H9 (cell line): ENCODE measurements at regions not wholly inside any gene's neighbourhood (a gene's known extent, or its start where the extent isn't known, plus 50 kb on each side); places are given as distances from the start of the nearest gene placed in this dataset.

ENCODE experiments used
- DNase-seq: peaks from one replicate; pipeline ENCODE4 v3.0.0-alpha.2; 2017
- H2AFZ ChIP-seq: one replicate; pipeline ENCODE4 v1.6.1; 2013; ENCODE audit warnings: mild to moderate bottlenecking, low read length, control low read depth, moderate library complexity
- H2AK5ac ChIP-seq: 2 replicates; pipeline ENCODE4 v1.6.1; 2013; ENCODE audit warnings: low read length, control low read depth, mixed read lengths; ENCODE audit not compliant: insufficient read length
- H2BK120ac ChIP-seq: one replicate; pipeline ENCODE4 v1.6.1; 2013; ENCODE audit warnings: low read depth, mild to moderate bottlenecking, low read length, control low read depth, inconsistent platforms; ENCODE audit not compliant: poor library complexity, severe bottlenecking
- H2BK12ac ChIP-seq: 2 replicates; pipeline ENCODE4 v1.6.1; 2013; ENCODE audit warnings: low read length, control low read depth, mixed read lengths, low read depth; ENCODE audit not compliant: insufficient read length
- H2BK15ac ChIP-seq: 2 replicates; pipeline ENCODE4 v1.6.1; 2013; ENCODE audit warnings: low read depth, low read length, control low read depth
- H2BK20ac ChIP-seq: one replicate; pipeline ENCODE4 v1.6.1; 2013; ENCODE audit warnings: low read depth, mild to moderate bottlenecking, low read length, control low read depth, inconsistent platforms; ENCODE audit not compliant: poor library complexity, severe bottlenecking
- H2BK5ac ChIP-seq: 2 replicates; pipeline ENCODE4 v1.6.1; 2013; ENCODE audit warnings: low read length, control low read depth, mixed read lengths; ENCODE audit not compliant: insufficient read length
- H3K14ac ChIP-seq: 2 replicates; pipeline ENCODE4 v1.6.1; 2013; ENCODE audit warnings: low read length, control low read depth; ENCODE audit not compliant: insufficient read depth
- H3K18ac ChIP-seq: 2 replicates; pipeline ENCODE4 v1.6.1; 2013; ENCODE audit warnings: low read depth, mild to moderate bottlenecking, mixed read lengths, low read length, control low read depth; ENCODE audit not compliant: insufficient read length
- H3K23ac ChIP-seq: 2 replicates; pipeline ENCODE4 v1.6.1; 2013; ENCODE audit warnings: low read length, control low read depth, mixed read lengths, low read depth; ENCODE audit not compliant: insufficient read length
- H3K23me2 ChIP-seq: 2 replicates; pipeline ENCODE4 v1.6.1; 2013; ENCODE audit warnings: low read depth, mild to moderate bottlenecking, mixed read lengths, low read length, control low read depth; ENCODE audit not compliant: insufficient read length, poor library complexity, severe bottlenecking
- H3K27ac ChIP-seq: 2 replicates; pipeline ENCODE4 v1.5.1; 2013; ENCODE audit warnings: low read length, control low read depth, mixed read lengths, low read depth; ENCODE audit not compliant: insufficient read length
- H3K27me3 ChIP-seq: 2 replicates; pipeline ENCODE4 v1.6.1; 2013; ENCODE audit warnings: low read length, control low read depth, inconsistent platforms; ENCODE audit not compliant: insufficient read depth
- H3K4ac ChIP-seq: 2 replicates; pipeline ENCODE4 v1.6.1; 2013; ENCODE audit warnings: low read depth, mild to moderate bottlenecking, control low read depth, inconsistent platforms, low read length, moderate library complexity
- H3K4me1 ChIP-seq: 2 replicates; pipeline ENCODE4 v1.6.1; 2013; ENCODE audit warnings: low read length, control low read depth, inconsistent platforms; ENCODE audit not compliant: insufficient read depth
- H3K4me2 ChIP-seq: 2 replicates; pipeline ENCODE4 v1.6.1; 2013; ENCODE audit warnings: low read length, control low read depth, mixed read lengths; ENCODE audit not compliant: insufficient read length, insufficient read depth
- H3K56ac ChIP-seq: 2 replicates; pipeline ENCODE4 v1.6.1; 2013; ENCODE audit warnings: low read depth, mild to moderate bottlenecking, mixed read lengths, low read length, control low read depth; ENCODE audit not compliant: insufficient read length
- H3K79me1 ChIP-seq: 2 replicates; pipeline ENCODE4 v1.6.1; 2013; ENCODE audit warnings: low read depth, mild to moderate bottlenecking, moderate library complexity, low read length, control low read depth, inconsistent platforms; ENCODE audit not compliant: insufficient read depth, poor library complexity, severe bottlenecking
- H3K79me2 ChIP-seq: 2 replicates; pipeline ENCODE4 v1.6.1; 2013; ENCODE audit warnings: low read length, control low read depth, inconsistent platforms; ENCODE audit not compliant: insufficient read depth
- H3K9ac ChIP-seq: 2 replicates; pipeline ENCODE4 v1.6.1; 2013; ENCODE audit warnings: low read length, control low read depth, mixed read lengths; ENCODE audit not compliant: insufficient read length; ENCODE audit errors: extremely low read depth
- H3K9me3 ChIP-seq: one replicate; pipeline ENCODE4 v1.6.1; 2013; ENCODE audit warnings: low read depth, low read length, inconsistent platforms; ENCODE audit not compliant: control insufficient read depth
- H3T11ph ChIP-seq: one replicate; pipeline ENCODE4 v1.6.1; 2013; ENCODE audit warnings: mild to moderate bottlenecking, low read length, control low read depth, inconsistent platforms
- H4K20me1 ChIP-seq: one replicate; pipeline ENCODE4 v1.6.1; 2013; ENCODE audit not compliant: control insufficient read depth, insufficient read length, insufficient read depth
- H4K5ac ChIP-seq: 2 replicates; pipeline ENCODE4 v1.6.1; 2013; ENCODE audit warnings: low read depth, mild to moderate bottlenecking, mixed read lengths, low read length, control low read depth; ENCODE audit not compliant: insufficient read length
- H4K8ac ChIP-seq: replicated peaks from 2 replicates; pipeline ENCODE4 v1.6.1; 2013; ENCODE audit warnings: low read length, control low read depth, mixed read lengths, low read depth; ENCODE audit not compliant: insufficient read length
- H4K91ac ChIP-seq: 2 replicates; pipeline ENCODE4 v1.6.1; 2013; ENCODE audit warnings: low read depth, mild to moderate bottlenecking, moderate library complexity, mixed read lengths, low read length, control low read depth; ENCODE audit not compliant: insufficient read length
- H3K27ac Mint-ChIP-seq, 3 experiments: 2 replicates in 2 of 3; 3 replicates in 1 of 3; pipeline ENCODE4 v1.8.0; 2020 to 2021; ENCODE audit warnings: mixed read lengths in 3 of 3, mild to moderate bottlenecking in 1 of 3, moderate library complexity in 1 of 3
- H3K27me3 Mint-ChIP-seq: 2 replicates; pipeline ENCODE4 v1.8.0; 2021; ENCODE audit warnings: low read depth, mild to moderate bottlenecking, moderate library complexity, mixed read lengths
- H3K36me3 Mint-ChIP-seq, 3 experiments: 2 replicates in 2 of 3; 3 replicates in 1 of 3; pipeline ENCODE4 v1.8.0; 2020 to 2021; ENCODE audit warnings: low read depth in 3 of 3, mixed read lengths in 3 of 3; ENCODE audit not compliant: insufficient read depth in 1 of 3
- H3K4me1 Mint-ChIP-seq, 2 experiments: 2 replicates each; pipeline ENCODE4 v1.8.0; 2020; ENCODE audit warnings: mixed read lengths in 2 of 2
- H3K4me3 Mint-ChIP-seq, 2 experiments: 2 replicates in 1 of 2; 3 replicates in 1 of 2; pipeline ENCODE4 v1.8.0; 2020 to 2021; ENCODE audit warnings: mild to moderate bottlenecking in 2 of 2, mixed read lengths in 2 of 2, moderate library complexity in 1 of 2
- H3K9me3 Mint-ChIP-seq, 2 experiments: 2 replicates in 1 of 2; 3 replicates in 1 of 2; pipeline ENCODE4 v1.8.0; 2020; ENCODE audit warnings: mild to moderate bottlenecking in 2 of 2, mixed read lengths in 2 of 2, moderate library complexity in 1 of 2
- CTCF ChIP-seq: fragments of 200-600 bp; sonication (generic); conservative IDR thresholded peaks from 3 replicates; pipeline ENCODE4 v1.8.0; 2021; ENCODE audit warnings: antibody characterized with exemption, mild to moderate bottlenecking
- WGBS: extraction: QIAGEN DNeasy Blood & Tissue Kit; methylation state at CpG from one replicate; pipeline ENCODE4 v1.1.7; 2013; ENCODE audit warnings: missing lambda C conversion rate, low lambda C conversion rate, mixed read lengths; ENCODE audit not compliant: insufficient read length; ENCODE audit errors: extremely low coverage; 5-methylcytosine and 5-hydroxymethylcytosine counted together

GRCh38 chr11:42175203-42175602 lies 715.8 kb upstream of the LRRC4C start:
- no peaks in the 10 kb centered on the region for H3K36me3 Mint-ChIP-seq
- no peaks in the 10 kb centered on the region for H3K23me2 ChIP-seq
- H3K79me1 ChIP-seq = no peaks in the 10 kb centered on the region
- no peak overlapping the region for H3K14ac ChIP-seq
- no peaks in the 10 kb centered on the region for H3K79me2 ChIP-seq
- H2AFZ ChIP-seq = no peak overlapping the region
- no peak overlapping the region for H4K8ac ChIP-seq
- H3K9me3 ChIP-seq = no peaks in the 10 kb centered on the region
- H4K20me1 ChIP-seq = no peaks in the 10 kb centered on the region
- no peak overlapping the region for H2BK15ac ChIP-seq
- no peak overlapping the region for H3K4me2 ChIP-seq
- H3K18ac ChIP-seq = no peak overlapping the region
- no peak overlapping the region for H2BK120ac ChIP-seq
- no peaks in the 10 kb centered on the region for H3K4me1 ChIP-seq
- H4K91ac ChIP-seq = no peak overlapping the region
- no peak overlapping the region for H3K56ac ChIP-seq
- H3K27ac Mint-ChIP-seq = no peak overlapping the region
- H3K9ac ChIP-seq = no peak overlapping the region
- no peaks in the 10 kb centered on the region for H3K27me3 Mint-ChIP-seq
- H3K27me3 ChIP-seq = no peaks in the 10 kb centered on the region
- H4K5ac ChIP-seq = no peak overlapping the region
- no peak overlapping the region for H3K4ac ChIP-seq
- no peak overlapping the region for H3K4me3 Mint-ChIP-seq
- no peak overlapping the region for H2BK12ac ChIP-seq
- no peak overlapping the region for H3T11ph ChIP-seq
- H3K23ac ChIP-seq = no peak overlapping the region
- no peak overlapping the region for H3K27ac ChIP-seq
- no peaks in the 10 kb centered on the region for H3K4me1 Mint-ChIP-seq
- no peak overlapping the region for H2BK20ac ChIP-seq
- H3K9me3 Mint-ChIP-seq = no peaks in the 10 kb centered on the region; a peak in 1 of 5 replicates
- no peak for DNase-seq
- no peak overlapping the region for H2AK5ac ChIP-seq
- no peak overlapping the region for H2BK5ac ChIP-seq
- whole genome bisulfite sequencing = no CpG with 5 or more reads among the region's 1 CpG
- TF ChIP-seq CTCF = no peak
